ENCODE measurements at regions not wholly inside any gene's neighbourhood (a gene's known extent, or its start where the extent isn't known, plus 50 kb on each side); places are given as distances from the start of the nearest gene placed in this dataset.

- DNase-seq (ENCODE audit: low read depth): no peak
- TF ChIP-seq CTCF (IDR thresholded peaks at IDR 0.05; ENCODE audit: insufficient read depth, low read length, severe bottlenecking): no peak
- Histone ChIP-seq H3K4me3 (ENCODE audit: low read depth, low read length) (no peak overlapping the region), H3K36me3 (ENCODE audit: control insufficient read depth, insufficient read depth, low read length) (no peaks in the 10 kb centered on the region), H3K27me3 (ENCODE audit: control insufficient read depth, insufficient read depth, low read length) (no peaks in the 10 kb centered on the region)
- no peak for FAIRE-seq
These were observed 63.6 kb upstream of the SFRP2 start for GRCh38 chr4:153852501-153852900.

- DNase-seq (ENCODE audit: low read depth): no peak
- Histone ChIP-seq H3K36me3 (ENCODE audit: control insufficient read depth, insufficient read depth, low read length) (no peaks in the 10 kb centered on the region), H3K4me3 (ENCODE audit: low read depth, low read length) (no peak overlapping the region), H3K27me3 (ENCODE audit: control insufficient read depth, insufficient read depth, low read length) (no peaks in the 10 kb centered on the region)
- FAIRE-seq: no peak
- TF ChIP-seq CTCF (IDR thresholded peaks at IDR 0.05; ENCODE audit: insufficient read depth, low read length, severe bottlenecking): no peak
These were observed 61.8 kb upstream of the SFRP2 start for GRCh38 chr4:153850533-153851280.

GRCh38 chr4:153844144-153844543 is 55.3 kb upstream of the SFRP2 start:
- FAIRE-seq (no peak), DNase-seq (ENCODE audit: low read depth) (no peak)
- TF ChIP-seq CTCF (IDR thresholded peaks at IDR 0.05; ENCODE audit: insufficient read depth, low read length, severe bottlenecking): no peak
- Histone ChIP-seq H3K27me3 (ENCODE audit: control insufficient read depth, insufficient read depth, low read length) (no peaks in the 10 kb centered on the region), H3K4me3 (ENCODE audit: low read depth, low read length) (no peak overlapping the region), H3K36me3 (ENCODE audit: control insufficient read depth, insufficient read depth, low read length) (no peaks in the 10 kb centered on the region)
